SK-MEL-5 (cell line): ENCODE measurements at regions not wholly inside any gene's neighbourhood (a gene's known extent, or its start where the extent isn't known, plus 50 kb on each side); places are given as distances from the start of the nearest gene placed in this dataset.

Experiments used
- DNase-seq: peaks from one replicate; pipeline ENCODE4 v3.0.0-alpha.2; 2016; ENCODE audit warnings: low read depth, low spot score
- in situ Hi-C: cut with HindIII; loops from 2 replicates; pipeline ENCODE4 v1.10.0; 2016; ENCODE audit warnings: low sequenced_read_pairs, high pct_unique_total_duplicates, low pct_unique_long_range_greater_than_20kb

GRCh38 chr7:36802459-36803135, 78.3 kb upstream of the AOAH start:
- in situ Hi-C loops = no loop called here
- DNase-seq = no peak

DNA sequence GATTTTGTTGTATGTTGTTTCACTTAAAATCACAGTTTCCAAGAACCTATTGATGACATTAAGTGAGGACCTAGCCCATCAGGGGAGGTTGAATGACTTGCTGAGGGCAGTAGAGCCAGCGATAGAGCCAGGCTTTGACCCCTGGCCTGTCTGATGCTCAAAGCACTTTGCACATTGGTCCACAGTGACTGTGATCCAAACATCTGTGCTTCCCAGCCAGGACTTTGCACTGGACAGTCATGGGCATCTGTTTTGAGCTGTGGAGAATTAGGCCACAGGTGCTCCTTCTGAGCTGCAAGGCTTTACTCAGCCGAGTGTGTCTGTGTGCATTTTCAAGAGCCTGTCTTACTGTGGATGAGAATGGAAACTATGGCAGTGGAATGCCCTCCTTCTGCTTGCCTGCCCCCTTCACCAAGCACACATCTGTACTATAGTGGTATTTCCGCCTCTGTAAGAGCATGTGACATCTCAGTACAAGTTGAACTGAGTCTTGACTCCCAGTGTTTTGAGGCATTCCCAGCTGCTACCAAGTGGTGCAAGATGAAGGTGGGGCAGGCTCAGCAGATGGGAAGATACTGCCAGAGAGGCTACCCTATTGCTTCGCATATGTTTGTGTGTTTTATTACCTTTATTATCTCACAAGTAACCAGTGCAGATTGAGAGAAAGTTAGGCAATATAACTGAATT, 72.7 kb upstream of the AOAH start:
- no peak for DNase-seq
- in situ Hi-C loops = no loop called here

GRCh38 chr7:36795451-36796021, 71.2 kb upstream of the AOAH start:
- in situ Hi-C loops = no loop called here
- DNase-seq = no peak

GRCh38 chr7:36794689-36795088, 70.4 kb upstream of the AOAH start:
- in situ Hi-C loops = no loop called here
- DNase-seq = peak; percentile 76

DNA sequence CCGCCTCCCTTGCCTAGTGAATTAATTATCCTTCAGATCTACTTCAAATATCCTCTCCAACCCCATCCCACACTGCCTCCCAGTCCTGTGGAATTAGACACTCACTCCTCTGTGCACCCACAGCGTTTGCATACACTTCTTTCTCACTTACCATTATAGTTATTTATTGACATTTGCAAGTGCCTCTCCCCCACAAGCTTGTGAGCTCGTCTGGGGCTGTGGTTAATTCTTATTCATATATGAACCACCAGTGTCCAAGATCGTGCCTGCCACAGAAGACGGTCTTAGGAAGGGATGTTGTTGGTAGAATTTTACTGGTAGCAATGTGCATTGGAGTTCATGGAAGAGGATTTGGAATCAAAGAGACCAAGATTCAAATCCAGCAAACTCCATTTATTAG, 68.1 kb upstream of the AOAH start:
- no peak for DNase-seq
- in situ Hi-C loops = no loop called here

- in situ Hi-C loops = no loop called here
- no peak for DNase-seq
Measured at GRCh38 chr7:36790311-36790787, 66.1 kb upstream of the AOAH start.

GRCh38 chr7:36788825-36789470, 64.7 kb upstream of the AOAH start:
- in situ Hi-C loops = no loop called here
- no peak for DNase-seq

GRCh38 chr7:36787933-36788378, 63.7 kb upstream of the AOAH start:
- DNase-seq = no peak
- in situ Hi-C loops = no loop called here

DNA sequence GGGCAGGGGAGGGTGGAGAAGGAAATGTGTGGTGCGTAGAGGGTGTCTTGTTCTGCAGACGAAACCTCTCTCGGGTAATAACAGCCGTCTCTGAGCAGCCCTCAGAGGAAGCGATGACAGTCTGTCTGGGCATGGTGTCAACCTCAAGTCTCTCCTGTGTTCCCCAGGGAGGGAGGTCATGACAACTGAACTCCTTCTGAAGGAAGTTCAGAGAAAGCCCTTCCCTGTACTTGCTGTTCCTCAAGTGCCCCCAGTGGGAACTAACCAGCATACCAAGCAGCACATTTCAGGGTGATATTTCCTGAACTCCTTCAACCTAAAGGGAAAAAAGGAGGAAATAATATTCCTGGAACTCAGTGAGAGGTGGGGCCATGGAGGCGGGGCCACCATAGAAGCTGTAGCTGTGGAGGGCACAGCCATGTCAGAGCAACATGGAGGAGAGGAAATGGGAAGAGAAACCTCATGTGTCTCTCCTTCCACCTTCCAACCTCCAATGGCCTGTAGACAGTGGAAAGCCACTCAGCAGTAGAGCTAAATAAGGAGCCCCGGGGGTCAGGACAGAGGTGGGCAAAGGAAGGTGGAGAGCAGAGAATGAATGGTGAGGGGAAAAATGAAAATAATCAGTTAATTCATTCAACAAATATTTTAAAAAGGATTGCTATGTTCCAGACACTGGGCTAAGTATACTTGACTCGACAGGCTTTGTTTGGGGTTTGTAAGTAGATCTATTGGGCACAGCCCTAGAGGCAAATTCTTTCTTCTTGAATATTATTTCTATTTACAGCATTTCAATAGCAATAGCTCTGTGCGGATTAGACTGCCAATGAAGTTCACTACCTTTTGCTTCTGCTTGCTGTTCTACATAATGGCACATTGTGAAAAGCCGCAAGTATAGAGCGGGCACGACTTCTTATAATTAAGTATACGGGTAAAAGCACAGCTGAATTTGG, 61.0 kb upstream of the AOAH start:
- DNase-seq = no peak
- in situ Hi-C loops = no loop called here

GRCh38 chr7:36781011-36781738, 56.9 kb upstream of the AOAH start:
- in situ Hi-C loops = no loop called here
- DNase-seq = peak; percentile 7

- no peak for DNase-seq
Measured at GRCh38 chr7:36777855-36778254, 53.6 kb upstream of the AOAH start.

GRCh38 chr7:36777062-36777461, 52.8 kb upstream of the AOAH start:
- DNase-seq = no peak
- in situ Hi-C loops = no loop called here

More at GRCh38 chr7:36777855-36778254, 53.6 kb upstream of the AOAH start:
- in situ Hi-C loops = no loop called here

DNA sequence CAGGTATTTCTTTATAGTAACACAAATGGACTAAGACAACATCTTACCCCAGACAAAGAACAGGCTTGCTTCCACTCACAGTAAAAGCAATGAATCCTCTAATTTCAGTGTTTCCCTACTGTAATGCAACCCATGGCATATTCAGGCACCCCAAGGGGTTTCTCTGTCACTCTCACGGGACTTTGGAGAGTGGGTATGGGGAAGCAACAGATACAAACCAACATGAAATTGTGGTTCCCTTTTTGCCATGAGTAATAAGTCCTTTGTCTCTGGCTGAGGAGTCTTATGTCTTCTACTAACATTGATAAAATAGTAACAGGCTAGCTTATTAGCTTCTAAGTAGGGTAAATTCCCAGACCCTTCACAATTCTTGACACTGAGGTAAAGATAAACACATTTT, 51.4 kb upstream of the AOAH start:
- no peak for DNase-seq
- in situ Hi-C loops = no loop called here

DNA sequence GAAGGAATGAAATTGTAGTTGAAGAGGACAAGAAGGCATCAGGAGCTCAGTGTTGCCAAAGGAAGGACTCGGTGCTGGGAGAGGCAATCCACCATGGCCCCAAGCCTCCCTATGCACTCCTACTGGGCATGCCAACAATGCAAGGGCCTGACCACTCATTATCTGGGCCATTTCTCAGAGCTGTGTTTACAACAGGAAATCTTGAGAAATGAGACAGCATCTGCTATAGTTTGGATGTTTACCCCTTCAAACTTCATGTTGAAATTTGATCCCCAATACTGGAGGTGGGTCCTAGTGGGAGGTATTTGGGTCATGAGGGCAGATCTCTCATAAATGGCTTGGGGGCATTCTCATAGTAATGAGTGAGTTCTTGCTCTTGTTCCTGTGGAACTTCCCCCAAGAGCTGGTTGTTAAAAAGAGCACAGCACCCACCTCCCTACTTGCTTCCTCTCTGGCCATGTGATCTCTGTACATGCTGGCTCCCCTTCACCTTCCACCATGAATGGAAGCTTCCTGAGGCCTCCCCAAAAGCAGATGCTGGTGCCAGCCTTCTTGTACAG, 50.8 kb upstream of the AOAH start:
- in situ Hi-C loops = no loop called here
- DNase-seq = no peak
